Left lung (tissue), 4 donors: ENCODE measurements at regions not wholly inside any gene's neighbourhood (a gene's known extent, or its start where the extent isn't known, plus 50 kb on each side); places are given as distances from the start of the nearest gene placed in this dataset.

ENCODE experiments used
- ATAC-seq: fragments of 200-7000 bp; cut with Tn5 transposase; one replicate; pipeline ENCODE4 v1.9.1; 2020; ENCODE audit warnings: moderate library complexity
- DNase-seq, 4 donors: peaks; one replicate each; pipeline ENCODE4 v3.0.0-alpha.2; 2013 to 2020
- H3K27ac ChIP-seq, 2 donors: fragments of 200-600 bp; sonication (generic) in 1 of 2; one replicate each; pipeline versions ENCODE4 v1.5.0 to v1.8.0; 2020 to 2021
- H3K27me3 ChIP-seq, 2 donors: fragments of 200-600 bp; sonication (generic) in 1 of 2; one replicate each; pipeline versions ENCODE4 v1.5.0 to v1.8.0; 2020 to 2021
- H3K36me3 ChIP-seq, 2 donors: fragments of 200-600 bp; sonication (generic) in 1 of 2; one replicate each; pipeline versions ENCODE4 v1.5.0 to v1.8.0; 2020 to 2021
- H3K4me1 ChIP-seq, 2 donors: fragments of 200-600 bp; one replicate each; pipeline ENCODE4 v1.8.0; 2021
- H3K4me3 ChIP-seq, 2 donors: fragments of 200-600 bp; sonication (generic) in 1 of 2; one replicate each; pipeline versions ENCODE4 v1.5.0 to v1.8.0; 2020 to 2021; ENCODE audit warnings: mild to moderate bottlenecking in 1 of 2
- H3K9me3 ChIP-seq, 2 donors: fragments of 200-600 bp; sonication (generic) in 1 of 2; one replicate each; pipeline versions ENCODE4 v1.5.0 to v1.8.0; 2020 to 2021
- CTCF ChIP-seq, 2 donors: fragments of 200-600 bp; sonication (generic) in 1 of 2; IDR thresholded peaks; one replicate each; pipeline versions ENCODE4 v1.5.0 to v1.8.0; 2021; ENCODE audit warnings: antibody characterized with exemption in 2 of 2
- intact Hi-C, 2 donors: fragments of 100-400 bp; cut with DNase I; formaldehyde crosslinking; loops; one replicate each; pipeline versions ENCODE4 v1.11.2 to v1.14.2; 2022
- donor health status: DM: no; HTN: yes; CAD: no.
- donor health status: DM: no; HTN: no; CAD: no.

- intact Hi-C loops: no loop called here
- no peak for ATAC-seq
- no peak for TF ChIP-seq CTCF (IDR thresholded peaks at IDR 0.05)
These were observed 360.8 kb upstream of the KCNN2 start for GRCh38 chr5:114001076-114001475.

GRCh38 chr5:114006582-114006981 is 355.3 kb upstream of the KCNN2 start:
- Histone ChIP-seq H3K9me3 (no peaks in the 10 kb centered on the region), H3K36me3 (no peaks in the 10 kb centered on the region), H3K4me3 (no peak overlapping the region), H3K27me3 (no peaks in the 10 kb centered on the region), H3K4me1 (no peaks in the 10 kb centered on the region), H3K27ac (no peak overlapping the region)
- DNase-seq (no peak), ATAC-seq (no peak)
- TF ChIP-seq CTCF (IDR thresholded peaks at IDR 0.05): no peak
- intact Hi-C loops: no loop called here

More at GRCh38 chr5:114001076-114001475, 360.8 kb upstream of the KCNN2 start:
- H3K9me3 ChIP-seq: no peaks in the 10 kb centered on the region
- no peak for DNase-seq
- H3K4me3 ChIP-seq: no peak overlapping the region
- no peak overlapping the region for H3K27ac ChIP-seq
- no peaks in the 10 kb centered on the region for H3K27me3 ChIP-seq
- H3K4me1 ChIP-seq: no peaks in the 10 kb centered on the region
- no peaks in the 10 kb centered on the region for H3K36me3 ChIP-seq

- Histone ChIP-seq H3K36me3 (no peaks in the 10 kb centered on the region), H3K9me3 (no peaks in the 10 kb centered on the region), H3K4me3 (no peak overlapping the region), H3K27ac (no peak overlapping the region), H3K4me1 (no peaks in the 10 kb centered on the region), H3K27me3 (no peaks in the 10 kb centered on the region)
- TF ChIP-seq CTCF (IDR thresholded peaks at IDR 0.05): no peak
- intact Hi-C loops: no loop called here
- DNase-seq: no peak
- no peak for ATAC-seq
These were observed 354.2 kb upstream of the KCNN2 start for GRCh38 chr5:114007678-114008077.

GRCh38 chr5:114010362-114010761 is 351.5 kb upstream of the KCNN2 start:
- no peak overlapping the region for H3K27ac ChIP-seq
- ATAC-seq (peak; percentile 43), DNase-seq (no peak)
- intact Hi-C loops: no loop called here
- no peak overlapping the region for H3K4me3 ChIP-seq
- H3K9me3 ChIP-seq: no peaks in the 10 kb centered on the region
- TF ChIP-seq CTCF (IDR thresholded peaks at IDR 0.05): no peak
- H3K4me1 ChIP-seq: no peaks in the 10 kb centered on the region
- no peaks in the 10 kb centered on the region for H3K36me3 ChIP-seq
- H3K27me3 ChIP-seq: no peaks in the 10 kb centered on the region

- Histone ChIP-seq H3K4me3 (no peak overlapping the region), H3K27ac (no peak overlapping the region), H3K36me3 (no peaks in the 10 kb centered on the region), H3K27me3 (no peaks in the 10 kb centered on the region), H3K9me3 (no peaks in the 10 kb centered on the region), H3K4me1 (no peaks in the 10 kb centered on the region)
- ATAC-seq: no peak
- intact Hi-C loops: no loop called here
- DNase-seq: peak in 1 of 4 donors; percentile 3
- no peak for TF ChIP-seq CTCF (IDR thresholded peaks at IDR 0.05)
These were observed 343.7 kb upstream of the KCNN2 start for GRCh38 chr5:114018186-114018585.
